ENCODE measurements at regions not wholly inside any gene's neighbourhood (a gene's known extent, or its start where the extent isn't known, plus 50 kb on each side); places are given as distances from the start of the nearest gene placed in this dataset.
"Not testable (repeated sequence)": the region's sequence is repeated elsewhere in the genome, so short reads cannot be mapped to it uniquely, and the experiment has no call there.

- no peak for DNase-seq
Observed at GRCh38 chr5:130546211-130546610, 618.8 kb downstream of the HINT1 start.

GRCh38 chr5:130545291-130545690 lies 619.8 kb downstream of the HINT1 start:
- DNase-seq, result no peak

- no peak for DNase-seq
Observed at GRCh38 chr5:130541617-130542221, 623.3 kb downstream of the HINT1 start.

- DNase-seq, result no peak
Observed at GRCh38 chr5:130536691-130537090, 628.4 kb downstream of the HINT1 start.

- DNase-seq, result no peak
Observed at GRCh38 chr5:130532786-130533185, 628.5 kb downstream of the CHSY3 start.

- DNase-seq, result no peak
Observed at GRCh38 chr5:130529511-130530485, 625.5 kb downstream of the CHSY3 start.

GRCh38 chr5:130529111-130529510 lies 624.8 kb downstream of the CHSY3 start:
- no peak for DNase-seq

GRCh38 chr5:130528474-130528873 lies 624.2 kb downstream of the CHSY3 start:
- DNase-seq, result no peak

GRCh38 chr5:130526708-130527107 lies 622.4 kb downstream of the CHSY3 start:
- no peak for DNase-seq

- DNase-seq, result no peak
Observed at GRCh38 chr5:130520211-130520610, 615.9 kb downstream of the CHSY3 start.

GRCh38 chr5:130514984-130515690 lies 610.9 kb downstream of the CHSY3 start:
- no peak for DNase-seq

GRCh38 chr5:130502702-130503101 lies 598.4 kb downstream of the CHSY3 start:
- no peak for DNase-seq

- no peak for DNase-seq
Observed at GRCh38 chr5:130501151-130501865, 597.0 kb downstream of the CHSY3 start.

- DNase-seq, result not testable (repeated sequence)
Observed at GRCh38 chr5:130500495-130500894, 596.2 kb downstream of the CHSY3 start.

GRCh38 chr5:130496215-130496614 lies 592.0 kb downstream of the CHSY3 start:
- no peak for DNase-seq

GRCh38 chr5:130488252-130488651 lies 584.0 kb downstream of the CHSY3 start:
- DNase-seq, result no peak

- no peak for DNase-seq
Observed at GRCh38 chr5:130479045-130479804, 575.0 kb downstream of the CHSY3 start.

GRCh38 chr5:130476325-130476724 lies 572.1 kb downstream of the CHSY3 start:
- DNase-seq, result no peak

- no peak for DNase-seq
Observed at GRCh38 chr5:130462516-130462915, 558.3 kb downstream of the CHSY3 start.

- no peak for DNase-seq
Observed at GRCh38 chr5:130455175-130455574, 550.9 kb downstream of the CHSY3 start.

- DNase-seq, result no peak
Observed at GRCh38 chr5:130452744-130453143, 548.5 kb downstream of the CHSY3 start.

GRCh38 chr5:130436430-130436829 lies 532.2 kb downstream of the CHSY3 start:
- DNase-seq, result no peak

Data from SHP77 treated with DMSO at 0.1 percent for 48 hours (cell line).